ENCODE measurements at regions not wholly inside any gene's neighbourhood (a gene's known extent, or its start where the extent isn't known, plus 50 kb on each side); places are given as distances from the start of the nearest gene placed in this dataset.

DNA sequence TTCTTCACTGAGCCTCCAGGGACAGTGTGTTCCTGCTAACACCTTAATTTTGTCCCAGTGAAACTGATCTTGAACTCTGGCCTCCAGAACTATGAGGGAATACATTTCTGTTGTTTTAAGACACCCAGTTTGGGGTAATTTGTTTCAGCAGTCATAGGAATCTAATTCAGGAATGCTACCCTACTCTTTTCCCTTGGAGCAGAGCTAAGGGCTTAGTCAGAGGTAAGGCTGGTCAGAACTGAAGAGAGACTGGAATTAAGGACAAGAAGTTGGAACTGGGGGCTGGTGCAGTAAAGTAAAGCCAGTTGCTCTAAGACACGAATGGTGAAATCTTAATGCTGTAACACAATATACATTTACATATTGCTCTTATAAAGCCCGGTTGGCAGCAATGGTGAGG lies 809.7 kb downstream of the MAFB start:
- Mint-ChIP-seq H3K4me1 (ENCODE audit: low read depth in 2 of 2) (no peaks in the 10 kb centered on the region), H3K9me3 (peaks cover 5 to 8% of the 10 kb centered on the region in 2 donors), H3K36me3 (ENCODE audit: insufficient read depth) (no peaks in the 10 kb centered on the region), H3K27me3 (peaks cover 0 to 8% of the 10 kb centered on the region in 2 donors), H3K4me3 (no peak overlapping the region), H3K27ac (no peak overlapping the region)
- DNase-seq (no peak), ATAC-seq (replicated peaks) (no peak)

GRCh38 chr20:39878809-39879208 lies 810.2 kb downstream of the MAFB start:
- DNase-seq (no peak), ATAC-seq (replicated peaks) (no peak)
- no peak overlapping the region for H3K27ac Mint-ChIP-seq
- peaks cover 0 to 8% of the 10 kb centered on the region in 2 donors for H3K27me3 Mint-ChIP-seq
- H3K4me3 Mint-ChIP-seq, result no peak overlapping the region
- H3K9me3 Mint-ChIP-seq, result peaks cover 5 to 8% of the 10 kb centered on the region in 2 donors
- no peaks in the 10 kb centered on the region for H3K36me3 Mint-ChIP-seq (ENCODE audit: insufficient read depth)
- no peaks in the 10 kb centered on the region for H3K4me1 Mint-ChIP-seq (ENCODE audit: low read depth in 2 of 2)

DNA sequence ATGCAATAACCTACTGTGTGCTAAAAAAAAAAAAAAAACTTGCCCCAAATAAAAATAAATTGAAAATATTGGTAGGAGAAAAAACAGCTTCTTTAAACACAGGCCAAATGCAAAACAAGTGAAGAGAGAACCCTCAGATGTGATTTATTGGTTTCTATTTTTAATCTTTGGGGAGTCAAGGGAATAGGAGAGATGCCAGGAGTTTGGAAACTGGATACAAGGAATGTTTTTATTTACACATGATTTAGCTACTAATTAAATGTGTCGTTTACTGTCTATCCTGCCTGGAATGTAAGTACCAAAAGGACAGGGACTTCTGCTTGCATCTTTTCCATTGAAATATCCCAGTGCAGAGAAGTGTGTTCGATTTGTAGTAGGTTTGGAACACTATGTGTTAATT lies 810.7 kb downstream of the MAFB start:
- Mint-ChIP-seq H3K36me3 (ENCODE audit: insufficient read depth) (no peaks in the 10 kb centered on the region), H3K27ac (no peak overlapping the region), H3K4me1 (ENCODE audit: low read depth in 2 of 2) (no peaks in the 10 kb centered on the region), H3K4me3 (no peak overlapping the region), H3K27me3 (peaks cover 0 to 8% of the 10 kb centered on the region in 2 donors), H3K9me3 (peaks cover 5 to 8% of the 10 kb centered on the region in 2 donors)
- DNase-seq, result no peak
- ATAC-seq (replicated peaks), result no peak

DNA sequence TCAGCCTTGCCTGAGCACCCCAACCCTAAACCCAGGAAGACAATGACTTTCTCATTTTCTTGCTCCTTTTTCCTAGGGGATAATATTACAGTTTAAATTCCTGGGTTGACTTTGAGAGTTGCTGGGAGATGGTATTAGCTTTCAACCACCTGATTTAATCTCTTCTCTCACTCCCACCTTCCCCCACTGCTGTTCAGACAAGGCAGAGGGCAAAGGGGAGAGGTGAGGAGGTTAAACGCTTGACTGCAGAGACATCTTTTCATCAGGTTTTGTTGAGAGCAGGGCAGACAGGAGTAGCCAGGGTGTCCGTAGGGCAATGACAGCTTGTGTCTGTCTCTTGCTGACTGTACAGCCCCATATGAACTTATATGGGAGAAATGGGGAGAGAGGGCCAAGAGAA lies 811.2 kb downstream of the MAFB start:
- no peak for ATAC-seq (replicated peaks)
- H3K36me3 Mint-ChIP-seq (ENCODE audit: insufficient read depth), result no peaks in the 10 kb centered on the region

GRCh38 chr20:39876976-39877635 lies 811.9 kb downstream of the MAFB start:
- Mint-ChIP-seq H3K36me3 (ENCODE audit: insufficient read depth) (no peaks in the 10 kb centered on the region), H3K4me3 (no peak overlapping the region), H3K27me3 (peaks cover 0 to 8% of the 10 kb centered on the region in 2 donors), H3K4me1 (ENCODE audit: low read depth in 2 of 2) (no peaks in the 10 kb centered on the region), H3K9me3 (peaks cover 3 to 8% of the 10 kb centered on the region in 2 donors), H3K27ac (no peak overlapping the region)
- ATAC-seq (replicated peaks), result no peak
- no peak for DNase-seq

More for the DNA sequence above, 811.2 kb downstream of the MAFB start:
- Mint-ChIP-seq H3K4me3 (no peak overlapping the region), H3K27ac (no peak overlapping the region), H3K4me1 (ENCODE audit: low read depth in 2 of 2) (no peaks in the 10 kb centered on the region), H3K9me3 (peaks cover 5 to 8% of the 10 kb centered on the region in 2 donors), H3K27me3 (peaks cover 0 to 8% of the 10 kb centered on the region in 2 donors)
- no peak for DNase-seq

GRCh38 chr20:39875492-39876110 lies 813.4 kb downstream of the MAFB start:
- ATAC-seq (replicated peaks), result no peak
- Mint-ChIP-seq H3K27ac (no peak overlapping the region), H3K9me3 (peaks cover 0 to 8% of the 10 kb centered on the region in 2 donors), H3K27me3 (peaks cover 0 to 8% of the 10 kb centered on the region in 2 donors), H3K4me1 (ENCODE audit: low read depth in 2 of 2) (no peaks in the 10 kb centered on the region), H3K4me3 (no peak overlapping the region), H3K36me3 (ENCODE audit: insufficient read depth) (no peaks in the 10 kb centered on the region)
- no peak for DNase-seq

DNA sequence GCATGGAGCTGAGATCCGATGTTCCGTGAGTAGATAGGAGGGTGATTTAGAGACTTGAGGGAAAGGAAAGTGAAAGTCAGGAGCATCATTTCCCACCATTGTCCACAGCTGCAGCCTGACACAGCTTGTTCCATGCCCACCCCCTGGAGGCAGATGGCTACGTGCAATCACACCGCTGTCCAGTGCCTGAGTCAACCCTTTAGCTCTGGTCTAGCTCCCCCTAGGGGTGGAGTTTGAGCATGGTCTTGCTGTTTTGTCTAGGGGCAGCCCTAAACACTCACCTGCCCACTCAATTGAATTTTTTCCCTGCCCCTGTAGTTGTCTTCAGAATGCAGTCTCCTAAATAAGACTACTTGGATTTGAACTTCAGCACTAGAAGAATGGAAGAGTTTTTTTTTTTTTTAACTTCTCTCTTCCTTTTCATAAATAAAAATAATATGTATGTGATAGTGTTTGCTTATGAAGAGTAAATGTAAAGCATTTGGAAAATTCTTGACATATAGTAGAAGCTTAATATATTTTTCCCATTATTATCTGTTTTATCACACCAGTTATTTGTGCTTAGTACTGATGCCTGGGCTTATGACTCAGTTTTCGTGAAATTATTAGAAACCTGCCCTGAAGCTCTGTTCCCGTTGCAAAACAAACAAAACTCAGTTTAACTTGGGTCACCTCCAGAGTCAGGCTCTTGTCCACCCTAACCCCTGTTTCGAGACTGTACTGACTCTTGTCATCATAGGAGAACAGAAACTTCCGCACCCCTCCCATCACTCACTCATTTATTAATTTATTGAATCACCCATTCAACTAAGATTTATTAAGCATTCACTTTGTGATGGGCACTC lies 814.8 kb downstream of the MAFB start:
- peaks cover 0 to 8% of the 10 kb centered on the region in 2 donors for H3K27me3 Mint-ChIP-seq
- H3K27ac Mint-ChIP-seq, result no peak overlapping the region
- ATAC-seq (replicated peaks), result no peak
- no peak for DNase-seq
- H3K36me3 Mint-ChIP-seq (ENCODE audit: insufficient read depth), result no peaks in the 10 kb centered on the region
- H3K4me3 Mint-ChIP-seq, result no peak overlapping the region
- no peaks in the 10 kb centered on the region for H3K4me1 Mint-ChIP-seq (ENCODE audit: low read depth in 2 of 2)
- peaks cover 0 to 8% of the 10 kb centered on the region in 2 donors for H3K9me3 Mint-ChIP-seq

GRCh38 chr20:39873286-39873685 lies 815.8 kb downstream of the MAFB start:
- Mint-ChIP-seq H3K4me1 (ENCODE audit: low read depth in 2 of 2) (no peaks in the 10 kb centered on the region), H3K27ac (no peak overlapping the region), H3K36me3 (ENCODE audit: insufficient read depth) (no peaks in the 10 kb centered on the region), H3K9me3 (peaks cover under 1 to 8% of the 10 kb centered on the region in 2 donors), H3K4me3 (no peak overlapping the region), H3K27me3 (peaks cover 0 to 8% of the 10 kb centered on the region in 2 donors)
- ATAC-seq (replicated peaks) (no peak), DNase-seq (no peak)

- no peaks in the 10 kb centered on the region for H3K27me3 Mint-ChIP-seq
- H3K4me1 Mint-ChIP-seq (ENCODE audit: low read depth in 2 of 2), result no peaks in the 10 kb centered on the region
- no peak overlapping the region for H3K27ac Mint-ChIP-seq
- DNase-seq (no peak), ATAC-seq (replicated peaks) (no peak)
- H3K4me3 Mint-ChIP-seq, result no peak overlapping the region
- no peaks in the 10 kb centered on the region for H3K36me3 Mint-ChIP-seq (ENCODE audit: insufficient read depth)
- peaks cover 4 to 8% of the 10 kb centered on the region in 2 donors for H3K9me3 Mint-ChIP-seq
These were observed 818.0 kb downstream of the MAFB start for GRCh38 chr20:39871013-39871412.

- Mint-ChIP-seq H3K4me1 (ENCODE audit: low read depth in 2 of 2) (no peaks in the 10 kb centered on the region), H3K9me3 (peaks cover 0 to 4% of the 10 kb centered on the region in 2 donors), H3K27ac (no peak overlapping the region), H3K36me3 (ENCODE audit: insufficient read depth) (no peaks in the 10 kb centered on the region), H3K27me3 (no peaks in the 10 kb centered on the region), H3K4me3 (no peak overlapping the region)
- DNase-seq (no peak), ATAC-seq (replicated peaks) (no peak)
These were observed 823.6 kb downstream of the MAFB start for GRCh38 chr20:39865446-39865845.

DNA sequence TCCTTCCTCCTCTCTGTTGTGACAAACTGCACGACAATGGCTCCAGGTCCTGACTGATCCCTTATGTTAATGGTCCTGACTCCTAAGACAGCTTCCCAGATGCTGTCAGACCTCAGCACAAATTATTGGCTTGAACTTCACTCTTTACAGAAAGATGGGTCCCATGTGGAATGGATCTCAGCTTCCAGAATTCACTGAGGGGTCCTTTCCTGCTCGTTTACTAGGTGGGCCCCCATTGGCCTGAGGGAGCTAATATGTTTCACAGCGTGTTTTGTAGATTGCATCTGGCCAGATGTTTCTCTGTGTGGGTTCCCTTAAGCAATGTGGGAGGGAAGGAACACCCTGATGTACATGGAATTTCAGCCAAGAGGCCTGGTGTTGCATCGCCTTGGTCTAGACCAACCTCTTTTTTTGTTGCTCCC lies 826.6 kb downstream of the MAFB start:
- DNase-seq (no peak), ATAC-seq (replicated peaks) (no peak)
- Mint-ChIP-seq H3K4me1 (ENCODE audit: low read depth in 2 of 2) (no peaks in the 10 kb centered on the region), H3K4me3 (no peak overlapping the region), H3K27ac (no peak overlapping the region), H3K27me3 (peaks cover 0 to 5% of the 10 kb centered on the region in 2 donors), H3K9me3 (peaks cover 0 to 5% of the 10 kb centered on the region in 2 donors), H3K36me3 (ENCODE audit: insufficient read depth) (no peaks in the 10 kb centered on the region)

DNA sequence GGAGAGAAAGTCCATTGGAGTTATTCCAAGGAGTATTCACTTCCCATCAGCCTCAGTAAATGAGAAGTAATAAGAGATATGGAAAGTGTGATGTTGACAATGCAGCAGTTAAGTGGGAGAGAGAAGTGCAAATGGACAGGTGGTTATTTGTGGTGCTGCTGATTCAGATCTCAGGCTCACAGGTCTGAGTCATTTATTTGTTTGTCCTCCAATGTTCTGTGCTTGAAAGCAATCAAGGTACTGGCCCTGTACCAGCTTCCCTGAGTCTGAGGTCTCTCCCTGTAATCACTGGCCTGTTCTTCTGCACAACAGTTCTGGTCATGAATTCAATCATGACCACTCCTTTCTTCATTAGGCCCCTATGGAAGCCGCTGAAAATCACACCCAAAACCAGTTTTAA lies 827.7 kb downstream of the MAFB start:
- H3K4me3 Mint-ChIP-seq, result no peak overlapping the region
- H3K27ac Mint-ChIP-seq, result no peak overlapping the region
- ATAC-seq (replicated peaks) (no peak), DNase-seq (no peak)
- no peaks in the 10 kb centered on the region for H3K36me3 Mint-ChIP-seq (ENCODE audit: insufficient read depth)
- no peaks in the 10 kb centered on the region for H3K4me1 Mint-ChIP-seq (ENCODE audit: low read depth in 2 of 2)
- peaks cover 0 to 5% of the 10 kb centered on the region in 2 donors for H3K27me3 Mint-ChIP-seq
- H3K9me3 Mint-ChIP-seq, result peaks cover 0 to 5% of the 10 kb centered on the region in 2 donors

DNA sequence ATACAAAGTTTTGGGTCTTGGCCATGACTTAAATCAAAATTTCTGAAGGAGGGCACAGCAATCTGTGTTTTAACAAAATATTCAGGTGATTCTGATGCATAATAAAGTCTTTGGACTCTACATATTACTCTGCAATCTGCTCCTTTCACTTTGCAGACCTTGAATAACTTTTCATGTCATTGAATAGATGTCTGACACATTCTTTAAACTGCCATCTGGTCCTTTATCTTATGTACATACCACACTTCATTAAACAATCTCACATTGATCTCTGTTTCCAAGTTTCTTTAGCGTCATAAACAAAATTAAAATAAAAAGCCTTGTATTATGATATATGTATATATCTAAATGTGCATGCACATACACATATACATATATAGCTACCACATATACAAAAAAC lies 831.2 kb downstream of the MAFB start:
- H3K27ac Mint-ChIP-seq, result no peak overlapping the region
- peaks cover 5 to 6% of the 10 kb centered on the region in 2 donors for H3K27me3 Mint-ChIP-seq
- no peaks in the 10 kb centered on the region for H3K4me1 Mint-ChIP-seq (ENCODE audit: low read depth in 2 of 2)
- no peak overlapping the region for H3K4me3 Mint-ChIP-seq
- ATAC-seq (replicated peaks), result no peak
- no peaks in the 10 kb centered on the region for H3K36me3 Mint-ChIP-seq (ENCODE audit: insufficient read depth)
- no peak for DNase-seq
- H3K9me3 Mint-ChIP-seq, result peaks cover 0 to 3% of the 10 kb centered on the region in 2 donors
